Stomach (tissue), 8 donors: ENCODE measurements at regions not wholly inside any gene's neighbourhood (a gene's known extent, or its start where the extent isn't known, plus 50 kb on each side); places are given as distances from the start of the nearest gene placed in this dataset.
A peak's percentile ranks its signal among the peaks of the same experiment; 100 is the strongest.

ENCODE experiments used
- DNase-seq, 2 donors: peaks; one replicate each; pipeline versions ENCODE4 v3.0.0 to v3.0.0-alpha.2; 2013 to 2019
- H3K27ac ChIP-seq, 5 donors: fragments of 200-600 bp in 4 of 5; sonication (generic) in 4 of 5; one replicate each; pipeline ENCODE4 v1.5.1; 2013 to 2019; ENCODE audit warnings: mild to moderate bottlenecking in 1 of 5, moderate library complexity in 1 of 5
- H3K27me3 ChIP-seq, 3 donors: fragments of 200-600 bp; sonication (generic); one replicate each; pipeline ENCODE4 v1.5.1; 2017 to 2019; ENCODE audit warnings: mixed run types in 1 of 3
- H3K36me3 ChIP-seq, 4 donors: fragments of 200-600 bp; sonication (generic); 1 replicate in 3 of 4; 2 replicates in 1 of 4; pipeline ENCODE4 v1.5.1; 2016 to 2019
- H3K4me1 ChIP-seq, 4 donors: fragments of 200-600 bp; sonication (generic); one replicate each; pipeline ENCODE4 v1.5.1; 2016 to 2019
- H3K4me3 ChIP-seq, 4 donors: fragments of 200-600 bp; sonication (generic) in 3 of 4; one replicate each; pipeline ENCODE4 v1.5.1; 2016 to 2019; ENCODE audit warnings: mild to moderate bottlenecking in 1 of 4
- H3K9me3 ChIP-seq, 4 donors: fragments of 200-600 bp; sonication (generic); one replicate each; pipeline ENCODE4 v1.5.1; 2016 to 2019
- EP300 ChIP-seq: sonication (generic); formaldehyde crosslinking; IDR thresholded peaks from one replicate; pipeline ENCODE4 v1.6.1; 2017; ENCODE audit warnings: antibody characterized with exemption
- POLR2A ChIP-seq, 4 donors: fragments of 450-650 bp; IDR thresholded peaks; one replicate each; pipeline ENCODE4 v1.6.1; 2016; ENCODE audit warnings: antibody characterized with exemption in 4 of 4, control low read depth in 2 of 4, mild to moderate bottlenecking in 1 of 4, moderate library complexity in 1 of 4
- POLR2AphosphoS5 ChIP-seq, 3 donors: sonication (generic); formaldehyde crosslinking; IDR thresholded peaks; one replicate each; pipeline ENCODE4 v1.6.1; 2016; ENCODE audit warnings: antibody characterized with exemption in 3 of 3
- WGBS, 5 donors: extraction: QIAGEN DNeasy Blood & Tissue Kit in 3 of 5; methylation state at CpG; one replicate each; pipeline versions ENCODE4 v1.1.5 to v1.1.7; 2013 to 2018; 5-methylcytosine and 5-hydroxymethylcytosine counted together
- intact Hi-C: fragments of 100-400 bp; cut with DNase I; formaldehyde crosslinking; loops from one replicate; pipeline ENCODE4 v1.15.1; 2023; ENCODE audit warnings: low total_unique reads
- TF ChIP-seq, protein P1 (sequence below), 7 experiments: fragments of 450-650 bp in 4 of 7; fragments of 200-600 bp in 3 of 7; sonication (generic) in 3 of 7; IDR thresholded peaks; one replicate each; pipeline ENCODE4 v1.5.1; 2016 to 2019; ENCODE audit warnings: antibody characterized with exemption in 7 of 7, control low read depth in 2 of 7, mild to moderate bottlenecking in 1 of 7
- donor health status: healthy with polysubstance abuse.
- donor health status: Bipolar disorder and iron deficiency.
- donor health status: healthy.

DNA sequence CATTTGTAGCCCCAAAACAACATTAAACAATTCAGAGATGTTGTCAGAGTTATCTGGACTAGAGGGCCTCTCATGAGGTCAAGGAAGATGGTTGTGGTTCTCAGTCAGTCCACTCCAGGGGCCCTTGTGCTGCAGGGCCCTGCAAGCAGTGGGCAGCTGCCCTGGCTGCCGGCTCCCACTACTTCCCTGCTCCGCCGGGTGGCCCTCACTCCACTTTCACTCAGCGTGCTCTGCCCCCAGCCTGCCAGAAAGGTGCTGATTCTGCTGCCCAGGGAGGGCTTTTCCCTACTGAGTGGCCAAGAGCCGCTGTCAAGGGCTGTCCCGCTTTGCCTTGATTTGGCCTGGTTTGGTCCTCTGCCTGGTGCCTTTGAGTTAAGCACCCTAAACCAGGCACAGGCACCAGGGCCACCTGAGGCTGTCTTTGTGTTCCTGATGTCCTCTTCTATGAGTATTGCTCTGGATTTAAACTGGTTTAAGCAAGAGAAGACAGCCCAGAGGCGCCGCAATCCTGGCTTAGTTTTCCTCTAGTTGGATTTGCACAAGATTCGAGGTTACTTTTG, 117.2 kb downstream of the GADD45G start:
- intact Hi-C loops, result no loop called here
- Histone ChIP-seq H3K27me3 (no peaks in the 10 kb centered on the region), H3K4me1 (no peaks in the 10 kb centered on the region), H3K4me3 (no peak overlapping the region), H3K9me3 (peaks cover 0 to 8% (median 2%) of the 10 kb centered on the region in 4 donors), H3K36me3 (no peaks in the 10 kb centered on the region), H3K27ac (no peak overlapping the region)
- TF ChIP-seq EP300, result no peak
- TF ChIP-seq POLR2AphosphoS5 (IDR thresholded peaks at IDR 0.05), result no peak
- TF ChIP-seq, protein P1, sequence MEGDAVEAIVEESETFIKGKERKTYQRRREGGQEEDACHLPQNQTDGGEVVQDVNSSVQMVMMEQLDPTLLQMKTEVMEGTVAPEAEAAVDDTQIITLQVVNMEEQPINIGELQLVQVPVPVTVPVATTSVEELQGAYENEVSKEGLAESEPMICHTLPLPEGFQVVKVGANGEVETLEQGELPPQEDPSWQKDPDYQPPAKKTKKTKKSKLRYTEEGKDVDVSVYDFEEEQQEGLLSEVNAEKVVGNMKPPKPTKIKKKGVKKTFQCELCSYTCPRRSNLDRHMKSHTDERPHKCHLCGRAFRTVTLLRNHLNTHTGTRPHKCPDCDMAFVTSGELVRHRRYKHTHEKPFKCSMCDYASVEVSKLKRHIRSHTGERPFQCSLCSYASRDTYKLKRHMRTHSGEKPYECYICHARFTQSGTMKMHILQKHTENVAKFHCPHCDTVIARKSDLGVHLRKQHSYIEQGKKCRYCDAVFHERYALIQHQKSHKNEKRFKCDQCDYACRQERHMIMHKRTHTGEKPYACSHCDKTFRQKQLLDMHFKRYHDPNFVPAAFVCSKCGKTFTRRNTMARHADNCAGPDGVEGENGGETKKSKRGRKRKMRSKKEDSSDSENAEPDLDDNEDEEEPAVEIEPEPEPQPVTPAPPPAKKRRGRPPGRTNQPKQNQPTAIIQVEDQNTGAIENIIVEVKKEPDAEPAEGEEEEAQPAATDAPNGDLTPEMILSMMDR (IDR thresholded peaks at IDR 0.05), result no peak
- TF ChIP-seq POLR2A (IDR thresholded peaks at IDR 0.05), result no peak
- no peak for DNase-seq
- whole genome bisulfite sequencing, 5 donors, result 89 to 94% (median 91%) methylated on average over 8 to 9 of the region's 9 CpGs

- Histone ChIP-seq H3K36me3 (no peaks in the 10 kb centered on the region), H3K9me3 (peaks cover 0 to 4% (median under 1%) of the 10 kb centered on the region in 4 donors), H3K4me3 (no peak overlapping the region), H3K27ac (no peak overlapping the region), H3K4me1 (no peaks in the 10 kb centered on the region), H3K27me3 (no peaks in the 10 kb centered on the region)
- WGBS, 5 donors, result 78 to 93% (median 83%) methylated on average over 6 of the region's 6 CpGs
- DNase-seq, result no peak
- TF ChIP-seq POLR2AphosphoS5 (IDR thresholded peaks at IDR 0.05), result no peak
- TF ChIP-seq, protein P1 (IDR thresholded peaks at IDR 0.05), result no peak
- no peak for TF ChIP-seq POLR2A (IDR thresholded peaks at IDR 0.05)
- no peak for TF ChIP-seq EP300
- intact Hi-C loops, result no loop called here
Observed at GRCh38 chr9:89722712-89723111, 117.9 kb downstream of the GADD45G start.

GRCh38 chr9:89723469-89724100, 118.8 kb downstream of the GADD45G start:
- Histone ChIP-seq H3K9me3 (no peaks in the 10 kb centered on the region), H3K27ac (no peak overlapping the region), H3K4me3 (no peak overlapping the region), H3K36me3 (no peaks in the 10 kb centered on the region), H3K4me1 (no peaks in the 10 kb centered on the region), H3K27me3 (no peaks in the 10 kb centered on the region)
- intact Hi-C loops, result no loop called here
- DNase-seq, result peak in 1 of 2 donors; percentile 24
- 24 to 37% (median 31%) methylated on average over 3 of the region's 3 CpGs for WGBS, 5 donors
- TF ChIP-seq POLR2A (IDR thresholded peaks at IDR 0.05) (no peak), POLR2AphosphoS5 (IDR thresholded peaks at IDR 0.05) (no peak), EP300 (no peak)
- TF ChIP-seq, protein P1 (IDR thresholded peaks at IDR 0.05), result no peak

DNA sequence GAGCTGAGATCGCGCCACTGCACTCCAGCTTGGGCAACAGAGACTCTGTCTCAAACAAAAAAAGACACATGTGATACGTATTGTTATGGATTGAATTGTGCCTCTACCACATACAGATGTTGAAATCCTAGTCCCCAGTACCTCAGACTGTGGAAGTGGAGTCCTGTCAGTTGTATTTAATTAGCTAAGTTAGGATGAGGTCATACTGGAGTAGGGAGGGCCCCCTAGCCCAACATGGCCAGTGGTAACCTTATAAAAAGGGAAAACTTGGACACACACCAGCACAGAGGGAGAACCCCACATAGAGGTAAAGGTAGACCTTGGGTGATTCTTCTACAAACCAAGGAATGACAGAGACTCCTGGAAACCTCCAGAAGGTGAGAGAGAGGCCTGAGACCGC, 119.8 kb downstream of the GADD45G start:
- H3K27me3 ChIP-seq, result no peaks in the 10 kb centered on the region
- H3K9me3 ChIP-seq, result no peaks in the 10 kb centered on the region
- H3K4me3 ChIP-seq, result no peak overlapping the region
- no peaks in the 10 kb centered on the region for H3K36me3 ChIP-seq
- TF ChIP-seq POLR2A (IDR thresholded peaks at IDR 0.05), result no peak
- no peak overlapping the region for H3K27ac ChIP-seq
- intact Hi-C loops, result no loop called here
- no peaks in the 10 kb centered on the region for H3K4me1 ChIP-seq
- 95 to 99% (median 95%) methylated on average over 4 of the region's 4 CpGs for WGBS, 5 donors
- no peak for DNase-seq

DNA sequence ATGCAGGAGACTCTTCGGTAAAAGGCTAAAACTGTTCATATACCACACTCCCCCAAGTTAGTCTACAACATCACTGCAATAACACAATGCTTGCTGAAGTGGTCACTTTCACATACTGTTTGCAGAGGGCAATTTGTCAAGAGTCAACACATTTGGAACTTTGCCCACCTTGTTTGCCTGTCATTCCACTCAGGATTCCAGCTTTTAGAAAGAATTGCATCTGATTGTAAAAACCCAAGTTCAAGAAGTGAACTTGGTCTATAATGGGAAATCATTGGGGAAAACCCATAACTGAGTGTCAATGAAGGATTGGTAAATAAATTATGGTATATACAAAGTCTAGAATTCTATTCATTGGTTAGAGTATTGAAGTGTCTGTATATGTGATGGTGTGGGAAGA, 120.5 kb downstream of the GADD45G start:
- no peaks in the 10 kb centered on the region for H3K9me3 ChIP-seq

More for the DNA sequence above, 120.5 kb downstream of the GADD45G start:
- Histone ChIP-seq H3K4me1 (peaks cover 0 to under 1% (median 0%) of the 10 kb centered on the region in 4 donors), H3K4me3 (no peak overlapping the region), H3K27ac (no peak overlapping the region), H3K27me3 (no peaks in the 10 kb centered on the region), H3K36me3 (no peaks in the 10 kb centered on the region)
- TF ChIP-seq POLR2A (IDR thresholded peaks at IDR 0.05) (no peak), POLR2AphosphoS5 (IDR thresholded peaks at IDR 0.05) (no peak), EP300 (no peak)
- TF ChIP-seq, protein P1 (IDR thresholded peaks at IDR 0.05), result no peak
- DNase-seq, result no peak
- intact Hi-C loops, result no loop called here
- 79 to 92% (median 82%) methylated on average over 1 of the region's 1 CpG for WGBS, 5 donors
